Fibroblast of lung (primary cell): ENCODE measurements at regions not wholly inside any gene's neighbourhood (a gene's known extent, or its start where the extent isn't known, plus 50 kb on each side); places are given as distances from the start of the nearest gene placed in this dataset.

Experiments
- DNase-seq, 2 donors: peaks; one replicate each; pipeline versions ENCODE4 v3.0.0 to v3.0.0-alpha.2; 2010; ENCODE audit warnings: low read depth in 2 of 2
- H2AFZ ChIP-seq: 2 replicates; pipeline ENCODE4 v1.5.1; 2012; ENCODE audit warnings: low read length, control low read depth, inconsistent platforms
- H3K27ac ChIP-seq: 2 replicates; pipeline ENCODE4 v1.5.1; 2011; ENCODE audit warnings: low read length, control low read depth; ENCODE audit not compliant: insufficient read depth
- H3K27me3 ChIP-seq: 2 replicates; pipeline ENCODE4 v1.5.1; 2011; ENCODE audit warnings: mild to moderate bottlenecking, low read length; ENCODE audit not compliant: control insufficient read depth, insufficient read depth
- H3K36me3 ChIP-seq: 2 replicates; pipeline ENCODE4 v1.5.1; 2011; ENCODE audit warnings: low read length; ENCODE audit not compliant: control insufficient read depth, insufficient read depth
- H3K4me1 ChIP-seq: 2 replicates; pipeline ENCODE4 v1.5.1; 2011; ENCODE audit warnings: low read length; ENCODE audit not compliant: control insufficient read depth, insufficient read depth; ENCODE audit errors: extremely low read depth
- H3K4me2 ChIP-seq: 2 replicates; pipeline ENCODE4 v1.5.1; 2011; ENCODE audit warnings: low read length, control low read depth; ENCODE audit not compliant: insufficient read depth; ENCODE audit errors: extremely low read depth
- H3K4me3 ChIP-seq, 4 experiments: fragments of 200-600 bp in 1 of 4; sonication (generic) in 1 of 4; replicated peaks in 1 of 4; 2 replicates each; pipeline ENCODE4 v1.5.1; 2011 to 2016; ENCODE audit warnings: low read length in 4 of 4, low read depth in 3 of 4, mild to moderate bottlenecking in 3 of 4, control low read depth in 2 of 4, inconsistent platforms in 1 of 4, mixed read lengths in 1 of 4; ENCODE audit not compliant: insufficient read depth in 1 of 4; ENCODE audit errors: control extremely low read depth in 1 of 4
- H3K79me2 ChIP-seq: 2 replicates; pipeline ENCODE4 v1.5.1; 2012; ENCODE audit warnings: mild to moderate bottlenecking, low read length, inconsistent platforms; ENCODE audit not compliant: control insufficient read depth, insufficient read depth
- H3K9ac ChIP-seq: 2 replicates; pipeline ENCODE4 v1.5.1; 2011; ENCODE audit warnings: mild to moderate bottlenecking, low read length, control low read depth; ENCODE audit not compliant: insufficient read depth
- H3K9me3 ChIP-seq: 2 replicates; pipeline ENCODE4 v1.5.1; 2012; ENCODE audit warnings: low read depth, low read length; ENCODE audit not compliant: control insufficient read depth, insufficient read depth
- H4K20me1 ChIP-seq: 2 replicates; pipeline ENCODE4 v1.5.1; 2011; ENCODE audit warnings: low read length; ENCODE audit not compliant: control insufficient read depth, insufficient read depth; ENCODE audit errors: extremely low read depth
- CTCF ChIP-seq, 2 donors: IDR thresholded peaks in 1 of 2; conservative IDR thresholded peaks in 1 of 2; 1 replicate in 1 of 2; 2 replicates in 1 of 2; pipeline ENCODE4 v1.5.1; 2011 to 2012; ENCODE audit warnings: low read length in 2 of 2, control low read depth in 1 of 2, inconsistent platforms in 1 of 2, low read depth in 1 of 2, mild to moderate bottlenecking in 1 of 2
- EZH2 ChIP-seq: IDR thresholded peaks from 2 replicates; pipeline ENCODE4 v1.5.1; 2012; ENCODE audit warnings: low read length, control low read depth, mild to moderate bottlenecking; ENCODE audit errors: missing control alignments

GRCh38 chr3:59310736-59311135 is 260.9 kb upstream of the CFAP20DC start:
- no peak for TF ChIP-seq EZH2
- TF ChIP-seq CTCF (conservative IDR thresholded peaks at IDR 0.05 in 1 of 2, IDR thresholded peaks at IDR 0.05 in 1 of 2; ENCODE audit: low read depth in 1 of 2, low read length in 2 of 2) = no peak
- Histone ChIP-seq H3K4me3 (no peak overlapping the region), H3K36me3 (no peaks in the 10 kb centered on the region), H3K9me3 (no peaks in the 10 kb centered on the region), H3K9ac (no peak overlapping the region), H3K27me3 (no peaks in the 10 kb centered on the region), H3K79me2 (no peaks in the 10 kb centered on the region), H3K27ac (no peak overlapping the region), H3K4me2 (no peak overlapping the region), H4K20me1 (no peaks in the 10 kb centered on the region), H3K4me1 (no peaks in the 10 kb centered on the region), H2AFZ (no peak overlapping the region)
- no peak for DNase-seq

GRCh38 chr3:59308684-59309083 is 258.9 kb upstream of the CFAP20DC start:
- no peak for DNase-seq
- no peak overlapping the region for H3K27ac ChIP-seq
- no peaks in the 10 kb centered on the region for H4K20me1 ChIP-seq
- H3K4me1 ChIP-seq = no peaks in the 10 kb centered on the region
- no peak overlapping the region for H3K9ac ChIP-seq
- H3K27me3 ChIP-seq = no peaks in the 10 kb centered on the region
- no peak overlapping the region for H2AFZ ChIP-seq
- no peaks in the 10 kb centered on the region for H3K79me2 ChIP-seq
- H3K36me3 ChIP-seq = no peaks in the 10 kb centered on the region
- no peak overlapping the region for H3K4me3 ChIP-seq
- TF ChIP-seq EZH2 (no peak), CTCF (conservative IDR thresholded peaks at IDR 0.05 in 1 of 2, IDR thresholded peaks at IDR 0.05 in 1 of 2; ENCODE audit: low read depth in 1 of 2, low read length in 2 of 2) (peak in 1 of 2 donors; percentile 16)
- no peaks in the 10 kb centered on the region for H3K9me3 ChIP-seq
- H3K4me2 ChIP-seq = no peak overlapping the region

GRCh38 chr3:59308001-59308400 is 258.2 kb upstream of the CFAP20DC start:
- Histone ChIP-seq H3K27me3 (no peaks in the 10 kb centered on the region), H3K4me3 (no peak overlapping the region), H3K9ac (no peak overlapping the region), H3K79me2 (no peaks in the 10 kb centered on the region), H3K4me2 (no peak overlapping the region), H3K27ac (no peak overlapping the region), H2AFZ (no peak overlapping the region), H3K9me3 (no peaks in the 10 kb centered on the region), H3K36me3 (no peaks in the 10 kb centered on the region), H3K4me1 (no peaks in the 10 kb centered on the region), H4K20me1 (no peaks in the 10 kb centered on the region)
- DNase-seq = no peak
- TF ChIP-seq CTCF (conservative IDR thresholded peaks at IDR 0.05 in 1 of 2, IDR thresholded peaks at IDR 0.05 in 1 of 2; ENCODE audit: low read depth in 1 of 2, low read length in 2 of 2) (no peak), EZH2 (no peak)
